Prostate gland (tissue), 2 donors: ENCODE measurements at regions not wholly inside any gene's neighbourhood (a gene's known extent, or its start where the extent isn't known, plus 50 kb on each side); places are given as distances from the start of the nearest gene placed in this dataset.

Experiments
- POLR2A ChIP-seq: fragments of 450-650 bp; IDR thresholded peaks from one replicate; pipeline ENCODE4 v1.6.1; 2016; ENCODE audit warnings: antibody characterized with exemption, mild to moderate bottlenecking
- POLR2AphosphoS5 ChIP-seq: sonication (generic); formaldehyde crosslinking; IDR thresholded peaks from one replicate; pipeline ENCODE4 v1.6.1; 2017; ENCODE audit warnings: antibody characterized with exemption
- TF ChIP-seq, protein P1 (sequence below), 4 experiments: fragments of 200-600 bp in 2 of 4; fragments of 450-650 bp in 2 of 4; sonication (generic) in 2 of 4; IDR thresholded peaks; 1 replicate in 3 of 4; 2 replicates in 1 of 4; pipeline ENCODE4 v1.5.1; 2016 to 2019; ENCODE audit warnings: antibody characterized with exemption in 4 of 4, mild to moderate bottlenecking in 2 of 4, moderate library complexity in 2 of 4

DNA sequence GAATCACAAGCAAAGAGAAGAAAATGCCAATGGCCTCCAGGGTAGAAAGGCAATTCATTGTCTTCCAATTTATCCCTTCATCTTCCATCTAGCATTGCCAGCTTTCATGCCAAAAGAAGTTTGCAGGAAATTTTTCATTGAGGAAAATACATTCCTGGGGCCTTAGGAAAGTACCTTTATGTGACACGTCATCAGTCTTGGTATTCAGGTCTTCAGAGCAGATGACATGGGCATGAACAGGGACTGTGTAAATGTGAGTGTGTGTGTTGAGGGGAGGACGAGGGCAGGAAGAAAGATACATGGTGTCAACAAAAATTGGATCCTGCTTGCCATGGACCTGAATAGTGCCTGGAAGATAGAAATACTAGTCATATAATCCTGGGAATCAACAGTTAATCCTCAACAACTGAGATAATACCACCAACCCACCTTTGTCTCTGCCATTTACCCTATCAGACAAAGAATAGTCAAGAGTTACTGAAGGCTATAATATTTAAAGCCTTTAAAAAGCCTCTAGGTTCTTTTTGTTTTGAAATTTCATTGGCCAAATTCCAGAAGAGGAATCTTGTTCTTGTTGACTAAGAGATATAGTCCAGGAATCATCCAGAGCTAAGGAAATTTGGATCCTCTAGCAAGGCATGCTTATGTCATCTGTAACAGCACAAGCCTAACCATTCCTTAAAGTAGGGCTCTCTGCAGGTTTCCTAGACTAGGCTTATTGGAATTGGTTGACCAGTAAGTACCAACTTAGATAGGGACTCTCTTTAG lies 405.8 kb upstream of the SASH1 start:
- TF ChIP-seq, protein P1, sequence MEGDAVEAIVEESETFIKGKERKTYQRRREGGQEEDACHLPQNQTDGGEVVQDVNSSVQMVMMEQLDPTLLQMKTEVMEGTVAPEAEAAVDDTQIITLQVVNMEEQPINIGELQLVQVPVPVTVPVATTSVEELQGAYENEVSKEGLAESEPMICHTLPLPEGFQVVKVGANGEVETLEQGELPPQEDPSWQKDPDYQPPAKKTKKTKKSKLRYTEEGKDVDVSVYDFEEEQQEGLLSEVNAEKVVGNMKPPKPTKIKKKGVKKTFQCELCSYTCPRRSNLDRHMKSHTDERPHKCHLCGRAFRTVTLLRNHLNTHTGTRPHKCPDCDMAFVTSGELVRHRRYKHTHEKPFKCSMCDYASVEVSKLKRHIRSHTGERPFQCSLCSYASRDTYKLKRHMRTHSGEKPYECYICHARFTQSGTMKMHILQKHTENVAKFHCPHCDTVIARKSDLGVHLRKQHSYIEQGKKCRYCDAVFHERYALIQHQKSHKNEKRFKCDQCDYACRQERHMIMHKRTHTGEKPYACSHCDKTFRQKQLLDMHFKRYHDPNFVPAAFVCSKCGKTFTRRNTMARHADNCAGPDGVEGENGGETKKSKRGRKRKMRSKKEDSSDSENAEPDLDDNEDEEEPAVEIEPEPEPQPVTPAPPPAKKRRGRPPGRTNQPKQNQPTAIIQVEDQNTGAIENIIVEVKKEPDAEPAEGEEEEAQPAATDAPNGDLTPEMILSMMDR (IDR thresholded peaks at IDR 0.05) = no peak
- TF ChIP-seq POLR2AphosphoS5 (no peak), POLR2A (no peak)
